ENCODE measurements at regions not wholly inside any gene's neighbourhood (a gene's known extent, or its start where the extent isn't known, plus 50 kb on each side); places are given as distances from the start of the nearest gene placed in this dataset.

DNA sequence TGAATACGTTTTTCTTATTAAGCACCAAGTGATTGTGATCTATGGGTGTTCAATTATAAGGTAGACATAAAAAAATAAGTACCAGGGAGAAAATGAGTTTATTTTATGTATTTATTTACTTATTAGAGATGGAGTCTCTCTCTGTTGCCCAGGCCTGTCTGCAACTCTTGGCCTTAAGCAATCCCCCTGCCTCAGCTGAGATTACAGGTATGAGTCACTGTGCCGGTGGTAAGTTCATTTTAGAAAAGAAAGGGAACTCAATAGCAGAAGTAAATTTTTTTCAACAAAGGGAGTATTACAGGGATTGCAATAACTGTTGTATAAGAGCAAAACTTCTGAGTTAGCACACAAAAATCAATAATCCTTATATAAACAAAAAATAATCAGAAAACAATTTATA lies 98.7 kb upstream of the FUT9 start:
- TF ChIP-seq, protein P1, sequence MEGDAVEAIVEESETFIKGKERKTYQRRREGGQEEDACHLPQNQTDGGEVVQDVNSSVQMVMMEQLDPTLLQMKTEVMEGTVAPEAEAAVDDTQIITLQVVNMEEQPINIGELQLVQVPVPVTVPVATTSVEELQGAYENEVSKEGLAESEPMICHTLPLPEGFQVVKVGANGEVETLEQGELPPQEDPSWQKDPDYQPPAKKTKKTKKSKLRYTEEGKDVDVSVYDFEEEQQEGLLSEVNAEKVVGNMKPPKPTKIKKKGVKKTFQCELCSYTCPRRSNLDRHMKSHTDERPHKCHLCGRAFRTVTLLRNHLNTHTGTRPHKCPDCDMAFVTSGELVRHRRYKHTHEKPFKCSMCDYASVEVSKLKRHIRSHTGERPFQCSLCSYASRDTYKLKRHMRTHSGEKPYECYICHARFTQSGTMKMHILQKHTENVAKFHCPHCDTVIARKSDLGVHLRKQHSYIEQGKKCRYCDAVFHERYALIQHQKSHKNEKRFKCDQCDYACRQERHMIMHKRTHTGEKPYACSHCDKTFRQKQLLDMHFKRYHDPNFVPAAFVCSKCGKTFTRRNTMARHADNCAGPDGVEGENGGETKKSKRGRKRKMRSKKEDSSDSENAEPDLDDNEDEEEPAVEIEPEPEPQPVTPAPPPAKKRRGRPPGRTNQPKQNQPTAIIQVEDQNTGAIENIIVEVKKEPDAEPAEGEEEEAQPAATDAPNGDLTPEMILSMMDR (conservative IDR thresholded peaks at IDR 0.05; ENCODE audit: low read depth), result no peak
- POLR2A ChIA-PET (ENCODE audit: low non-redundant PET), result no interaction called here
- CTCF ChIA-PET, result interaction anchor here (0.6 kb wide), 1 partner anchor 44 kb away, joined by 4 read pairs; no protein-coding TSS in a partner anchor
- no peak for DNase-seq (ENCODE audit: low spot score)
- H3K27ac ChIP-seq, result no peak overlapping the region

DNA sequence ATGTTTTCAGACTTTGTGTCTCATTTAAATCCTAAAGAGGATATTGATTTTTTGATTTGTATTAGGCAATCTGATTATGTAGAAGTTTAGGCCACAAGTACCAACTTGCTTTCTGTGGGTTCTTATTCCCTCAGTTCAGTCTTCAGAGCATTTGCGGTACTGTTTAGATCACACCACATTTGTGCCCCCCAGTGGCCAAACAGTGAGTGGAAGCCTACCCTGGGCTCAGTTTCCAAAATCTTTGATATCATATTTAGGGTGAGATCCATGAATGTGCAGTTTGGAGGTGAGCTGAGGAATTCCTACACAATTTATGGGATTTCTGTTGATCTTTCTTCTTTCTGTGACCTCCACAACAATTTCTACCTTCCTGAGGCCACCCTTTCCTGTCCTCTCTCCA lies 92.3 kb upstream of the FUT9 start:
- no peak overlapping the region for H3K27ac ChIP-seq
- TF ChIP-seq, protein P1 (conservative IDR thresholded peaks at IDR 0.05; ENCODE audit: low read depth), result peak; percentile 11; the same call in 1 of the 2 replicates
- ChIA-PET CTCF (interaction anchor here (0.6 to 0.8 kb wide), 2 partner anchors 20 to 165 kb away, joined by 4 to 6 read pairs; no protein-coding TSS in a partner anchor), POLR2A (ENCODE audit: low non-redundant PET) (no interaction called here)
- peak; percentile 8 for DNase-seq (ENCODE audit: low spot score)

DNA sequence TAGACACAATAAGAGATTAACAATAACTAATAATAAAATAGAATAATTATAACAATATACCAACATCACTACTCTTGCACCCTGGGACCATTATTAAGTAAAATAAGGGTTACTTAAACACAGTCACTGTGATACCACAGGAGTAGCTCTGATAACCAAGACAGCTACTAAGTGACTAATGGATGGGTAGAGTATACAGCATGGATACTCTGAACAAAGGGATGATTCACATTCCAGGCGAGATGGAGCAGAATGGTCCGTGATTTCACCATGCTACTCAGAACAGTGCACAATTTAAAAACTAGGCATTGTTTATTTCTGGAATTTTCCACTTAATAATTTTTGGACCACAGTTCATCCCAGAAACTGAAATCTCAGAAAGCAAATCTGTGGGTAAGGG lies 80.0 kb upstream of the FUT9 start:
- POLR2A ChIA-PET (ENCODE audit: low non-redundant PET), result no interaction called here
- no peak overlapping the region for H3K27ac ChIP-seq
- CTCF ChIA-PET, result no interaction called here
- TF ChIP-seq, protein P1 (conservative IDR thresholded peaks at IDR 0.05; ENCODE audit: low read depth), result no peak
- DNase-seq (ENCODE audit: low spot score), result no peak

DNA sequence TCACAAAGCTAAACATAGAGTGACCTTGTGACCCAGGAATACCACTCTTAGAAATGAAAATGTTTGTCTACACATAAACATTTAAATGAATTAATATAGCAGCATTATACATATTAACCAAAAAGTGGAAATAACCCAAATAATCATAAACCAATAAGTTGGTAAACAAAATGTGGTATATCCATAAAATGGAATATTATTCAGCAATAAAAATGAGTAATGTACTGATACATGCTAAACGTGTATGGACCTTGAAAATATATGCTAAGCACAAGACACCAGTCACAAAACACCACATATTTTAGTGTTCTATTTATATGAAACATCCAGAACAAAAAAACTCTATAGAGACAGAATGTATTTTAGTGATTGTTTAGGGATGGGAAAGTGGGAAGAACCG lies 68.9 kb upstream of the FUT9 start:
- POLR2A ChIA-PET (ENCODE audit: low non-redundant PET), result no interaction called here
- TF ChIP-seq, protein P1 (conservative IDR thresholded peaks at IDR 0.05; ENCODE audit: low read depth), result no peak

DNA sequence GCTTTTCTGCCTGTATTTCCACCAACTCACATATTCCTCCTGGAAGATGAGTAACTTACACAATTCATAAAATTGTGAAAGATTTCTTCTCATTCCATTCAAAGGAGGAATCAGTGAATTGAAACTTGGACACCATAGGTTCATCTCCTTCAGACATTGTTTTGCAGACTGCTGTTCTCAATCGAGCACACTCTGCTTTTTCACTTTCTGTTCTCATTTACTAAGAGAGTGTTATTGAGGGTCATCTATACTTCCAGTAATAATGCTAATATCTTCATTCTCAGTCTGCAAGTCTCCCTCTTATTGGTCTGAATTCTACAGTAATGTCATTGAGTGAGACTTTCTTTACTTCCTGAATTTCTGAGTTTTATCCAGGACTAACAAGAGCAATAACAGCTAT lies 67.5 kb upstream of the FUT9 start:
- POLR2A ChIA-PET (ENCODE audit: low non-redundant PET), result no interaction called here
- CTCF ChIA-PET, result no interaction called here
- TF ChIP-seq, protein P1 (conservative IDR thresholded peaks at IDR 0.05; ENCODE audit: low read depth), result no peak
- DNase-seq (ENCODE audit: low spot score), result no peak
- no peak overlapping the region for H3K27ac ChIP-seq

More for the DNA sequence above, 68.9 kb upstream of the FUT9 start:
- no peak overlapping the region for H3K27ac ChIP-seq
- CTCF ChIA-PET, result no interaction called here
- no peak for DNase-seq (ENCODE audit: low spot score)

DNA sequence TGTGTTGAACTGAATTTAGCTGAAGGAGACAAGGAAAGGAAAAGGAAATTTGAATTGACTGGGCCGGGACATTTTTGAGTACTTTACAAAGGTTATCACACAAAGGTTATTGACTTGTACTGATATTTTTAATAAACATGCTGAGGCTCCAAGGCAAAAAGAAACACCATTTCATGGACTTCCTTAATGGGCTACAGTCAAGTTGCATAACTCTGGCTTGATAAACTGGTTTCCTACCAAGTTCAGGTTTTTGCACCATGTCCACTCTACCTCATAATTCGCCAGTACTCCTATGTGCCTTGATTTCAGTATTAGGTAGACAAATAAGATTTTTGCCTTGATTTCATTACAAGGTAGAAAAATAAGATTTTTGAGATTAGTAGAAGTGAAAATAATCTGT lies 65.8 kb upstream of the FUT9 start:
- TF ChIP-seq, protein P1 (conservative IDR thresholded peaks at IDR 0.05; ENCODE audit: low read depth), result no peak
- no peak overlapping the region for H3K27ac ChIP-seq
- ChIA-PET CTCF (no interaction called here), POLR2A (ENCODE audit: low non-redundant PET) (no interaction called here)
- no peak for DNase-seq (ENCODE audit: low spot score)

DNA sequence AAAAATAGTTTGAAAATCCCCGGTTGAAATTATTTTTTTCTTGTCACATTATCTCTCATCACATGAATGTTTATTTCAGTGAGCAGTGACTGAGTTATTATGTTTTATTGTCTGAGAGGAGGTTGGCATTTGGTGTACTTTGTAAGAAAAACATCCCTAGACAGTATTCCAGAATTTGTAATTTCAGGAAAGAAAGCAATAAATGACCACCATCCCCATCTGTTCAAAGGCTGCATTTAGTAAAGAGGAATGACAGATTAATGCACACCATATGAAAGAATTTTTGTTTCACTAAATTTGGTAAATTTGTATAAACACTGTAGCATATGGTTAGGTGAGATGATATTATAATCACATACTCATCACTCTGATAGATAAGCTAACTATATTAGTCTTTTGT lies 57.1 kb upstream of the FUT9 start:
- ChIA-PET POLR2A (ENCODE audit: low non-redundant PET) (no interaction called here), CTCF (no interaction called here)
- TF ChIP-seq, protein P1 (conservative IDR thresholded peaks at IDR 0.05; ENCODE audit: low read depth), result no peak
- no peak overlapping the region for H3K27ac ChIP-seq
- no peak for DNase-seq (ENCODE audit: low spot score)

Data from RWPE1 (cell line).